Ascending aorta (tissue), 2 donors: ENCODE measurements at regions not wholly inside any gene's neighbourhood (a gene's known extent, or its start where the extent isn't known, plus 50 kb on each side); places are given as distances from the start of the nearest gene placed in this dataset.
A peak's percentile ranks its signal among the peaks of the same experiment; 100 is the strongest.

Experiments
- DNase-seq, 2 donors: peaks; one replicate each; pipeline ENCODE4 v3.0.0-alpha.2; 2019; ENCODE audit warnings: low spot score in 2 of 2
- H3K27ac ChIP-seq, 2 donors: fragments of 200-600 bp; sonication (generic); one replicate each; pipeline ENCODE4 v1.5.1; 2016 to 2017; ENCODE audit warnings: mild to moderate bottlenecking in 1 of 2
- H3K27me3 ChIP-seq: fragments of 200-600 bp; sonication (generic); one replicate; pipeline ENCODE4 v1.5.1; 2017
- H3K36me3 ChIP-seq, 2 donors: fragments of 200-600 bp; sonication (generic); one replicate each; pipeline ENCODE4 v1.5.1; 2016
- H3K4me1 ChIP-seq, 2 donors: fragments of 200-600 bp; sonication (generic); one replicate each; pipeline ENCODE4 v1.5.1; 2016 to 2017; ENCODE audit warnings: mild to moderate bottlenecking in 1 of 2
- H3K4me3 ChIP-seq, 2 donors: fragments of 200-600 bp; sonication (generic); one replicate each; pipeline ENCODE4 v1.5.1; 2016 to 2017; ENCODE audit warnings: mild to moderate bottlenecking in 1 of 2
- H3K9me3 ChIP-seq, 2 donors: fragments of 200-600 bp; sonication (generic); one replicate each; pipeline ENCODE4 v1.5.1; 2016
- CTCF ChIP-seq, 3 experiments: fragments of 200-600 bp in 2 of 3; fragments of 450-650 bp in 1 of 3; sonication (generic) in 2 of 3; IDR thresholded peaks; one replicate each; pipeline ENCODE4 v1.5.1; 2016 to 2019; ENCODE audit warnings: antibody characterized with exemption in 3 of 3, mild to moderate bottlenecking in 1 of 3, moderate library complexity in 1 of 3
- intact Hi-C: fragments of 100-400 bp; cut with DNase I; formaldehyde crosslinking; loops from one replicate; pipeline ENCODE4 v1.15.1; 2023

GRCh38 chr14:30369502-30370180 is 189.3 kb upstream of the G2E3 start:
- TF ChIP-seq CTCF (IDR thresholded peaks at IDR 0.05): no peak
- Histone ChIP-seq H3K27me3 (no peaks in the 10 kb centered on the region), H3K4me3 (no peak overlapping the region), H3K9me3 (no peaks in the 10 kb centered on the region), H3K36me3 (no peaks in the 10 kb centered on the region), H3K4me1 (no peaks in the 10 kb centered on the region), H3K27ac (no peak overlapping the region)
- DNase-seq: no peak
- intact Hi-C loops: no loop called here

- no peak for DNase-seq
- intact Hi-C loops: no loop called here
- no peak for TF ChIP-seq CTCF (IDR thresholded peaks at IDR 0.05)
Measured at GRCh38 chr14:30373053-30373452, 185.9 kb upstream of the G2E3 start.

GRCh38 chr14:30373526-30373925 is 185.4 kb upstream of the G2E3 start:
- Histone ChIP-seq H3K27me3 (no peaks in the 10 kb centered on the region), H3K4me3 (no peak overlapping the region), H3K36me3 (no peaks in the 10 kb centered on the region), H3K27ac (no peak overlapping the region), H3K9me3 (no peaks in the 10 kb centered on the region), H3K4me1 (no peaks in the 10 kb centered on the region)
- TF ChIP-seq CTCF (IDR thresholded peaks at IDR 0.05): no peak
- no peak for DNase-seq
- intact Hi-C loops: no loop called here

More at GRCh38 chr14:30373053-30373452, 185.9 kb upstream of the G2E3 start:
- Histone ChIP-seq H3K9me3 (no peaks in the 10 kb centered on the region), H3K36me3 (no peaks in the 10 kb centered on the region), H3K4me3 (no peak overlapping the region), H3K27ac (no peak overlapping the region), H3K27me3 (no peaks in the 10 kb centered on the region), H3K4me1 (no peaks in the 10 kb centered on the region)

- no peaks in the 10 kb centered on the region for H3K4me1 ChIP-seq
- no peaks in the 10 kb centered on the region for H3K27me3 ChIP-seq
- TF ChIP-seq CTCF (IDR thresholded peaks at IDR 0.05): peak; percentile 12 to 52 (median 48)
- H3K27ac ChIP-seq: no peak overlapping the region
- H3K36me3 ChIP-seq: no peaks in the 10 kb centered on the region
- H3K4me3 ChIP-seq: no peak overlapping the region
- peak; percentile 12 to 71 for DNase-seq
- no peaks in the 10 kb centered on the region for H3K9me3 ChIP-seq
- intact Hi-C loops: no loop called here
Measured at GRCh38 chr14:30375296-30375892, 183.6 kb upstream of the G2E3 start.

GRCh38 chr14:30381861-30382480 is 177.0 kb upstream of the G2E3 start:
- H3K27me3 ChIP-seq: no peaks in the 10 kb centered on the region
- no peak overlapping the region for H3K4me3 ChIP-seq
- no peaks in the 10 kb centered on the region for H3K4me1 ChIP-seq
- no peak overlapping the region for H3K27ac ChIP-seq
- intact Hi-C loops: no loop called here
- no peaks in the 10 kb centered on the region for H3K9me3 ChIP-seq
- no peaks in the 10 kb centered on the region for H3K36me3 ChIP-seq
- no peak for DNase-seq
- no peak for TF ChIP-seq CTCF (IDR thresholded peaks at IDR 0.05)
